Activated T-cell treated with anti-CD3 and anti-CD28 coated beads, Interleukin-2, amount 50 U/mL, for 48 hours (primary cell): ENCODE measurements at regions not wholly inside any gene's neighbourhood (a gene's known extent, or its start where the extent isn't known, plus 50 kb on each side); places are given as distances from the start of the nearest gene placed in this dataset.
"Not testable (repeated sequence)": the region's sequence is repeated elsewhere in the genome, so short reads cannot be mapped to it uniquely, and the experiment has no call there.

Experiments
- DNase-seq, 2 experiments: peaks; one replicate each; pipeline ENCODE4 v3.0.0-alpha.2; 2020

DNA sequence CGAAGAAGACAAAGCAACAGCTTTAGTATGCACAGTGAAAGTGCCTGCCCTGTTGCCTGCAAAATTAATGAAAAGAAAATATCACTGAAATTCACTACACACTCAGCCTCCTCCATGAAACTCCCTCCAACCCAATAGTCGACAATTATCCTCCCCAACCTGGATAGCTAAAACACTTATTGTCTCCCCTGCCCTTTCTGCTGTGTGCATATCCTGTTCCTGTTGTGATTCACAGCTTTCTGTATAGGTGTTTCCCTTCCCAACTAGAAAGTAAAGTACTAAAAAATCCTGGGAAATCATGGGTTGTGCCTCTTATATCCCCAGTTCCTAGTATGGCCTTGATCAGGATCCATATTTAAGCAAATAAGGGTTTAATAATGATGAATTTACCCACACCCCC, 412.1 kb downstream of the LTN1 start:
- no peak for DNase-seq

DNA sequence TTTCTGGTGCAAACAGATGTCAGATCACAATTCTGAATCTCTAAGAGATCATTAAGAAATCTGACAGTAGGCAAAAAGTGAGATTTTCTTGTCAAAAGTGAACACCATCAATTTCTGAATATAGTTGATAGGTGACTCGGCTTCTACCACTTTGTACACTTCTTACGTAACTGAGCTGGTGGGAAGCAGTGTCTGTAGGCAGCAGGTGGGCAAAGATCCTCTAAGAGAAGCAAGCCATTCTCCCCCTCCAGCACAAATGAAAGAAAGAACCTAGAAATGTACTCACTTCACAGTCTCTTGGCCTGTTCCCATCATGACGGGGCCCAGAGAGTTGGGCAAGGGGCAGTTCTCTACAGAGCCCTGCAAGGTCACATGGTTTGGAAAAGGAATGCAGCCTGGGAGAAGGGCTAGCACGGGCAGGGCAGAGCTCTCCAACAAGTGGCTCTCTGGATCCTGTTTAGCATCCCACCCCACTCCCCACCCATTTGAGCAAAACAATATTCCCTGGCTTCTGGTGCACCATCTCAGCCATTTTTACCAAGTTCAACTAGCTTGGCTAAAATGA, 412.6 kb downstream of the LTN1 start:
- no peak for DNase-seq

DNA sequence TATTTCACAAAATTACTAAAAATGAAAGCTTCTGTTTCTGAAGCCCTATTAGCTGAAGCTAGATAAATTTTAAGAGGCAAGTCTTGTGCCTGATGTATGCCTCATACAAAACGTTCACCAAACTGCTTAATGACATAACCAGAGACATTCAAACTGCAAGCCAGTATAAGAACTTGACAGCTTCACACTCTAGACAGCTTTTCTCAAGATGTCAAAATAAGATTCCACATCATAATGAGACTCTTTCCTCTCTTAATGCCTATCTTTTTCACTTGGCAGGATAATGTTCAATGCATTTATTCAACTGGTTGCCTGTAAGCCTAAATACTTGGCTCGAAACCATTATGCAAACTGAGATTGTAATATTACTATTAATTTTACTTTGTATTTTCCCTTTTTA, 424.0 kb downstream of the LTN1 start:
- DNase-seq = no peak

DNA sequence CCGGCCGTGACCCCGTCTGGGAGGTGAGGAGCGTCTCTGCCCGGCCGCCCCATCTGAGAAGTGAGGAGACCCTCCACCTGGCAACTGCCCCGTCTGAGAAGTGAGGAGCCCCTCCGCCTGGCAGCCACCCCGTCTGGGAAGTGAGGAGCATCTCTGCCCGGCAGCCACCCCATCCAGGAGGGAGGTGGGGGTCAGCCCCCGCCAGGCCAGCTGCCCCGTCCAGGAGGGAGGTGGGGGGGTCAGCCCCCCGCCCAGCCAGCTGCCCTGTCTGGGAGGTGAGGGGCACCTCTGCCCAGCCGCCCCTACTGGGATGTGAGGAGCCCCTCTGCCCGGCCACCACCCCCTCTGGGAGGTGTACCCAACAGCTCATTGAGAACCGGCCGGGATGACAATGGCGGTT, 428.7 kb downstream of the LTN1 start:
- DNase-seq = not testable (repeated sequence)

DNA sequence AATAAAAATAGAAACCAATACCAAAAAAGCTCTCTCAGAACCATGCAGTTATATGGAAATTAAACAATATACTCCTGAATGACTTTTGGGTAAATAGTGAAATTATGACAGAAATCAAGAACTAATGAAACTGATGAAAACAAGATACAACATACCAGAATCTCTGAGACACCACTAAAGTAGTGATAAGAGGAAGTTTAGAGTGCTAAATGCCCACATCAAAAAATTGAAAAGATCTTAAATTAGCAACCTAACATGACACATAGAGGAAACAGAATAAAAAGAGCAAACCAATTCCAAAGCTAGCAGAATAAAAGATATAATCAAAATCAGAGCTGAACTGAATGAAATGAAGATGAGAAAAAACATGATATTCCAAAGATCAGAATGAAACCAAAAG, 430.9 kb downstream of the LTN1 start:
- DNase-seq = no peak

DNA sequence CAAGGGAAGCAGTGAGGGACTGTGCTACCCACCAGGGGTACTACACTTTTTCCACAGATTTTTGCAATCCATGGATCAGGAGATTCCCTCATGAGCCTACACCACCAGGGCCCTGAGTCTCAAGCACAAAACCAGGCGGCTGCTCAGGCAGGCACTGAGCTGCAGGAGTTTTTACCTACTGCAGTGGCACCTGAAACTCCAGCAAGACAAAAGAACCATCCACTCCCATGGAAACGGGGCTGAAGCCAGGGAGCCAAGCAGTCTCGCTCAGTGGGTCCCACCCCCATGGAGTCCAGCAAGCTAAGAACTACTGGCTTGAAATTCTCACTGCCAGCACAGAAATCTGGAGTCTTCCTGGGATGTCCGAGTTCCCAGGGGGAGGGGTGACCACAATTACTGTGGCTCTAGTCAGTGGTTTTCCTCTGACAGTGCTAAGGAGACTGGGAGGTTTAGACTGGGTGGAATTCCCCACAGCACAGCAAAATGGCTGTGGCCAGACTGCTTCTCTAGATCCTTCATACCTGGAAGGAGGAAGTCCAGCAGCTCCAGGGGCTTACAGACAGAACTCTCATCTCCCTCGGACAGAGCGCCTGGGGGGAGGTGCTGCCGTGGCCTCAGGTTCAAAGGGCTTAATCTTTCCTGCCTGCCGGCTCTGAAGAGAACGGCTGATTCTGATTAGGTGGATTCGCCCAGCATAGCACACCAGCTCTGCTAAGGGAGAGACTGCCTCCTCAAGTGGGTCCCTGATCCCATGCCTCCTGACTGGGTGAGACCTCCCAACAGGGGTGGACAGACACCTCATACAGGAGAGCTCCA, 437.8 kb downstream of the LTN1 start:
- no peak for DNase-seq

DNA sequence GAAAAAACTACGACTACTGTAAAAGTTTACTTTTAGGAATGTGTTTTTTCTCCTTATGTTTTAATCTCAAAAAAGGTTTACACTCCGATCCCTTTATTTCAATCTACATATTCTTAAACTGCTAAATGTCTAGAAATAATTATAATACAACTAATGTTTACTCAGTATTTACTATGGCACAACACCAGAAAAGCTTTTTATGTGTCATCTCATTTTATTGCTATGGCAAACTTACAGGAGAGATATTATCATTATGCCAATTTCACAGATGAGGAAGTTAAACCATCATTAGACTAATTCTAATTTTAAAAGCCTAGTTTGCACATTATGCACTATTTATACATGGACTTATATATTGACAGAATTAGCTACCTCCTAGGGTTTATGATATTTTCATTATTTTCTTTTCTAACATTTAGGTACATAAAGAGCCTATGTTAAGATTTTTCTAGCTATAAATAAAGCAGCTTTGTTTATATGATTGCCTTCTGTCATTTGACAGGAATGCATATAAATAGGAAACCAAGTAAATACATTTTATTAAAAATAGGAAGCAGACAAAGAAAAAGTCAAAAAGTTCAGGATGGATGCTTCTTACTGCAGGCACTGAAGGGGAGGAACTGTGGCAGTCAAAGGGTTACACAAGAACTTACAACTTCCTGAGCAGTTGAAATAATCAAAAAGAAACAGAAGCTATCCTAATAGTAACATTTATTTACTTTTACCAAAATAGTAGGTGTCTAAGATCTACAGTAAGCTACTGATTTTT, 442.4 kb downstream of the LTN1 start:
- DNase-seq = no peak

DNA sequence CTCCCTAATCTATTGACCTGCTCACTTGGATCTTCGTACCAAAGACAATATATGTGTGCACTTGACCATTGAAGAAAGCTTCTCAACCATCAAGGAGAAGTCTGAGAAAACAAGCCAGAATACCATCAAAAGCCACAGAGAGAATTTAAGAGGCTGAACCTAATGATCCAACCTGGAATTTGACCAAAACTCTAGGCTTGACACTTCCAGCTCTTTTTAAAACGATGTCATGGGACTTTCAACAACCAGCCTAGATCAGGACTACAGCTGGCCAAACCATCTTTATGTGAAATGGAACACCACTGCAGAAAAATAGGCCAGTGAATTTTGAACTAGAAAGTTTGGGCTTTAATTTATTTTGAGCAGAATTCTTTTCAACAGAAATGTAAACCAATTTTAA, 444.4 kb downstream of the LTN1 start:
- DNase-seq = no peak

DNA sequence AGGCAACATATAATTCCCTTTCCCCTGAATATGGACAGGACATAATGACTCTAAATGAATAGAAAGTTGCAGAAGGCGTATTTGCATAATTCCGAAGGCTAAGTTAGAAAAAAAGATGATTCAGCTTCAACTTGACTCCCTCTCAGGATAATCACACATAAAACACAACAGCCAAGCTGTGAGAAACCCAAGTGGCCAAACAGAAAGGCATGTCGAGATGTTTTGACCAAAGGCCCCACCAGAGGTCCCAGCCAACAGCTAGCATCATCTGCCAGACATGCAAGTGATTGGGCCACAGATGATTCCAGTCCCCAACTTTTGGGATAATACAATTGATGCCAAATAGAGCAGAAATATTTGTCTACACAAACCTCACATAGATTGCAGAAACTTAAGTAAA, 444.9 kb downstream of the LTN1 start:
- no peak for DNase-seq

DNA sequence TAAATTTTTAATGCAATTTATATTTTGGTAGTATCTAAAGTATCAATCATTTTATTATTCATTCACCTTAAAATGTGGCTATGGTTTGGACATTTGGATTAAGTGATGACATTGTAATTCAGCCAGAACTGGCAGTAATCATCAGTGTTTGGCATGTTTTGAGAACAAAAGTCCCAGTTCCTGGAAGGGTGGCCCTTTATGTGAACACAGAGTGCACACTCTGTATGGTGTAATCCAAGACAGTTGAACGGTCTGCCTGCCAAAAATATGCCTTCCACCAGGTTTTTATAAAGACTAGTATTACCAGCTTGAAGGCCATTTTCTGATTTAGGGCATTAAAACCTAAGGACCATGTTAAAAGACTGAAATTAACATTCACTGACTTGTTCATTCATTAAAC, 448.7 kb downstream of the LTN1 start:
- no peak for DNase-seq

DNA sequence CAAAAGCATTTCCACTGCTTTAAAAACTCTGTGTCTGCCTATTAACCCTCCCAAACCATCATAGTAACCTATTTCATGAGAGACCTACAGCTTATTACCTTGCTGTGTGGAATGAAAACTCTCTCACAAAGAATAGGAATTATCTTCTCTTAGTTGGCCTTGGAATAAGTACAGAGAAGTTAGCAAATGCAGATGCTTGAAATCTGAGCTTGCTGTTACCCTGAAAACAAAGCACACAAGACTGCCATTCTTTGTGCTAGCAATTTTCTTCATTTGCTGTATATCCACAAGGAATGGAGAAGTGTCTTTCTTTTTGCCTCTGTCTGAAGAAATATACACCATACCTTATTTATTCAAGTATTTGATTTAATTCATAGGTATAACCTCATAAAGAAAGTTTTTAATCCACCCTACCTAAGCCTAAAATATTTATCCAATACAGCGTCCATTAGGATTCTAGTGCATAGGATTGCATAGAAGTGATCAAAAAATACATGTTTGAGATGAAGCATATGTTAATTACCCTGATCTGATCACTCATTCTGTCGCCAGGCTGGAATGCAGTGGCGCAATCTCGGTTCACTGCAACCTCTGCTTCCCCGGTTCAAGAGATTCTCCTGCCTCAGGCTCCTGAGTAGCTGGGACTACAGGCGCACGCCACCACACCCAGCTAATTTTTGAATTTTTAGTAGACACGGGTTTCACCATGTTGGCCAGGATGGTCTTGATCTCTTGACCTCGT, 451.1 kb downstream of the LTN1 start:
- DNase-seq = no peak

DNA sequence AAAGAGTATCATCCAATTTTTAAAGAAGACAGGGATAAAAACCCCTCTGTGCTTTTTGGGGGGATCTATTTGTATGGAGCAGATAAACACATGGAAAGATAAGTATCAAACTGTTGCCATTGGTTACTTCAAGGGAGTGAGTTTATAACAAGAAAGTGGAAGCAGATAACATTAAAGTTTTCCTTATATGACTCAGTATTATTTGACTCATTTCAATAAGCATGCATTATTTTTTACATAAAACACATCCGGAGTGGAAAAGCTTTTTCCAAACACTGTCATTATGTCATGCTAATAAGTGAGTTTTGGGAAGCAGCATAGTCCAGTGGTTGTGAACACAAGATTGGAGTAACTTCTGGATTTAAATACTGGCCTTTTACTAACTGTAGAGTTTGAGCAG, 452.2 kb downstream of the LTN1 start:
- no peak for DNase-seq

DNA sequence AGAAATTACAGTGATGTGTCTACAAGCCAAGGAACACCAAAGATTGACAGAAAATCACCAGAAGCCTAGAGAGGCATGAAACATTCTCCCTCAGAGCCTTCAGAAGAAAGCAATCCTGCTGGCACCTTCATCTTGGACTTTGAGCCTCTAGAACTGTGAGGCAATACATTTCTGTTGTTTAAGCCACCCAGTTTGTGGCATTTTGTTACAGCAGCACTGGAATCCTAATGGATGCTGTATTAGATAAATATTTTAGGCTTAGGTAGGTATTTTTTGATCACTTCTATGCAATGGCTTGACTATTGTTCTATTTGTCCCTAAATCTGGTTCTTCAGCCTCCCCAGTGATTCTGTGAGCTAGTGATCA, 453.1 kb downstream of the LTN1 start:
- DNase-seq = no peak

DNA sequence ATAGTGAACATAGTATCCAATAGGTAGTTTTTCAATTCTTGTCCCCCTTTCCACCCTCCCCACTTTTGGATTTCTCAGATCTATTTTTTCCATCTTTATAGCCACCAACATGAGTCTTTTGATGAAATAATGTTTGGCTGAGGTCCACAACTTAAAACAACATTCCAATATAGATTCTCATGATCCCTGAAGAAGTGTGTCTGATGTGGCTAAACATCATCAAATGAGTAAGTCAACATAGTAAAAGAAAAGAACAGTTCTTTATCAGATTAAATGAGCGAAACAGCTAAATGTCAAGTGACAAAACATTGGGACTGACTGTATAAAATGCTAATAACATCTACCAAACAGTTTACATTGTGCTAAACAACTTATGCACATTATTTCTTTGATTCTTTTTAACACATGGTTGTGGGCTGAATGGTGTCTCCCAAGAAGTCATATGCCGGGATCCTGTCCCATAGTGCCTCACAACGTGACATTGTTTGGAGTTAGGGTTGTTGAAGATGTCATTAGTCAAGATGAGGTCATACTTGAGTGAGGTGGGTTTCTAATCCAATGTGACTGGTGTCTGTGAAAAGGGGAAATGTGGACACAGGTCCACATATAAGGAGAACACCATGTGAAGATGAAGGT, 453.6 kb downstream of the LTN1 start:
- no peak for DNase-seq

DNA sequence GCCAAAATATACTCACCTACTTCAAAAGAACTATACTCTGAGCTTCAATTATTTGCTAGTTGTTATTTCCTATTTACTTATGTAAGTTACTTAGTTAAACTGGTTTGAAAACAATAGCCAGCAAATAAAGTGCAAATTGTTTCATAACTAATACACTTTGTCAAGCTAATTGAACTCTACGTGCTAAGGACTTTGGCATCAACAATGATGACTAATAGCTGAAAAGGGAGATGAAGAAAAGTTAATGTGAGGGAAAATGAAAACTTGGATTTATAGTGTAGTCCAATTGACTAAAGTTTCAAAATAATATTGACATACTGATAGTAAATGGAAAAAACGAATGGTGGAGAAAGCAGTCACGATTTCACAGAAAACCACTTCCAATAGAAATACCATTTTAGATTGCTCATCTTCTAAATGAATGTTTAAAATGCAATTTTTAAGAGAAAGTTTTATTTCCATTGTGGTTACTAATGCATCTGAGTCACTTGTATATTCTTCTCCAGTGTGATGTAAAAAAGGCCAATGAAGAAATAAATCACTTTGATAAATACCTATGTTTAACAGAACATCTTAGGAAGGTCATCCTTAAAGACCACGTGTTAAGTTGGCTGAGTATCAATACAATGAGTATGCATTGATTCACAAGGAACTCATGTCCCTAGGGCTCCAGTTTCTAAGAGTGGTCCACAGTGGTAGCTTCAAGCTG, 455.2 kb downstream of the LTN1 start:
- DNase-seq = no peak

DNA sequence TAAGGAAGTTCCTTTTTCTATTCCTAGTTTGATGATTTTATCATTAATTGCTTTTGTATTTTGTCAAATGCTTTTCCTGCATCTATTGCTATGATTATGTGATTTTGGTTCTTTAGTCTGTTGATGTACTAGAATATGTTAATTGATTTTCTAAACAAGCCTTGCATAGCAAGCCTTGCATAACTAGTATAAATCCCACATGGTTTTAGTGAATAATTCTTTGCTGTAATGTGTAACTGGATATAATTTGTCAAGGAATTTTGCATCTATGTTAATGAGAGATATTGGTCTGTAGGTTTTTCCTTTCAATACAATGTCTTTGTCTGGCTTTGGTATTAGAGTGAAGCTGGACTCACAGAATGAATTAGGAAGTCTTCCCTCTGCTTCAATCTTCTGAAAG, 460.2 kb downstream of the LTN1 start:
- no peak for DNase-seq

DNA sequence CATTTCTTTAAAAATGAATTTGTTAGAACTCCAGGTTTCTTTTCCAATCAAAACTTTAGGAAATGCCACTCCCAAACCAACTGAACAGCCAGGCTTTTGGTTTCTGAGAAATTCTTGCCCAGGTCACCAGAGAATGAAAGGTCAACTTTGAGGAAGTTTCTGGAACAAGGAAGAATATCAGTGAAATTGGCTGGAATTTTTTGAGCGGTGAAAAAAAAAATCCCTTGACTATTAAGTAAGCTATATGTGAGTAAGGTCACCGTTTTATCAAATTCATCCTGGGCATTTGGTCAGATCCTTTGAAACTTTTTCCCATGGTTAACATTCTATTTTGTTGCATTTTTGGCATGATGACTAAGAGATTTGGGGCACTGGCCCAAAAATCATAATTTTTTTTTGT, 469.3 kb downstream of the LTN1 start:
- no peak for DNase-seq

DNA sequence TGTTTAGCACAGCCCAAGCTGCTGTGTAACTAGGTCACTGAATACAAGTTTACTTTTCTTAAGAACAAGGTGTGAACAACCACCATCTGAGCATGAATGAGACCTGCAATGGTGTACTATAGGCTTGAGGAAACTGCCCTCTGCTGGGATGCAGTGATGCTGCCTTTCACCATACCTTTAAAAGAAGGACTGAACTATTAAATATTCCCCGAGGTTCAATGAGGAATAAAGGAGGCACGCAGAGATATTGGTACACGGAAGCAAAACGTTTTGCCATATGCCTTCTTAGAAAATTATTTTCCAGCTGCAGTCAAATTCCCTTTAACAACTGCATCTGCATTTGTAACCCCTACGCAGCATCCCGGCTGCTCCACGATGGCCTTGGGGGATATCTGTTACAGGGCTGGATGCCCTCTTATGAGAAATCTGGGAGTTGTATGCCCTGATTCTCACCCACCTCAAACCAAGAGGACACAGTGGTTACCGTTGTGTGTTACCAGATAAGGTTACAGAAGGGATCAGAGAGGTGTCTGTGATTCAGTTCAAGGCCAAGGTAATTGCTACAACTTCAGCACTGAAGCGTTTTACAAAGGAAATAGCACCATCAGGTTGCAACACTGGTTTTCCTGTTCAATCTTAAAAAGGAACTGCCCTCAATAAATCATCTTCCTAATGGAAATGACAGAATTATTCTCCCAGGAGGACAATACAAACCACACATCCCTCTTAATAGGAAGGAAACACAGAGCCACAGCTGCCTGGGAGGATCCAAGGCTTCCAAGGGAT, 470.5 kb downstream of the LTN1 start:
- no peak for DNase-seq

DNA sequence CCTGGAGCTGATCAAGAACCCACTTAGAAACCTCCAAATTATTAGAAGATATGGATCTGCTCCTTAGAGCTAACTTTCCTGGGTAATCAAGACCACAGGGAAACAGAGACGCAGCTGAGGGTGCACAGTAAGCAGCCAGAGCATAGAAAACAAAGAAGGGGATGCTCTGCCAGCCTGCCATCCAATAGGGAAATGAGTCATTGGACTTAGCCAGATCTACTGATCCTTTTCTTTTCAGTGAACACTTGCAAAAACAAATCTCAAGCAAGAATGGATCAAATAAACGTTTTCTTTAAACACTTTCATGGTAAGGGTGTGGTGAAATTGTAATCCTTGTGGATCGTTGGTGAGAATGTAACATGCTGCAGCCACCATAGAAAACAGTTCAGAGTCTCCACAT, 474.0 kb downstream of the LTN1 start:
- no peak for DNase-seq

DNA sequence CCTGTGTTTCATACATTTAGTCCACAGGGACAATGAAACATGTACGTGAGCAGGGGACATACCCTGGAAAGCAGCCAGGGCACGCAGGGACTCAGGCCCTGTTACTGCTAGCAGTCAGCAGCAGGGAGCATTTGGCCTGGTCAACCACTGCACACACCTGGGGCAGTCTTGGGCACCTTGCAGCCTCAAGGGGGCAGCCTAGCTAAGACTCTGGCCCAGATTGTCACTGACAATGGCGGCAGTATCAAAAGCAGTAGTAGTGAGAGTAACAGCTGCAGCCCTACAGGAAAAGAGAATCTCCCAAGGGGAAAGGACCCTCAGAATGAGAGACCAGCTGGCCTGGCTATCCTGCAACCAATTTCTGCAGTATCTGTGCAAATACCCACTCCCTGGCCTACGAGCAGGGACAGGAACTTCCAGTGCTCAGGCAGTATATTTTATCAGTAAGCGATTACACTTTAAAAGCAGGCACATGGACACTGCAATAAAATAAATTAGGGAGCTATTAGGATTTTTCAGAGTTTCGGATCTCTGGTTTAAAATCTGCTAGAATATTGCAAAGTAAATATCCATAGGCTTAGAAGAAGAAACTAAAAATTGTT, 475.6 kb downstream of the LTN1 start:
- DNase-seq = peak; percentile 74 to 76

DNA sequence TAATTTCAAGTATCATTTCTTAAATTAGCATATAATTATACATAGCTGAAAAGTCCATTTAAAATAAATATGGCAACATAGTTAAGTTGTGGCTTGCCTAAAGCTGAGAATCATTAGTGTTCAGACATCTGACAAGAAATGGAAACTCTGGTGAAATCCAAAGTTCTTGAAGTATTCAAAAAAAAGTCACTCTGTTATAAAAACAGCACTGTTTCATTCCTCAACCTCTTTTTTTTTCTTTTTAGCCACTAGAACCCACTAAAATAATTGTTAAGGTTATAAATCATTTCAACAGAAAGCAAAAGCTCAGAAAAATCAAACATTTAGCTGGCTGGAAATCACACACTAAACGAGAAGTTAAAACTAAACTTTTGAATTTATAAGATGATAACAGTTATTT, 476.7 kb downstream of the LTN1 start:
- no peak for DNase-seq
